ENCODE measurements at regions not wholly inside any gene's neighbourhood (a gene's known extent, or its start where the extent isn't known, plus 50 kb on each side); places are given as distances from the start of the nearest gene placed in this dataset.

- no peaks in the 10 kb centered on the region for H3K23me2 ChIP-seq (ENCODE audit: insufficient read length, low read depth, low read length, poor library complexity, severe bottlenecking)
- peaks cover 0 to 12% (median 5%) of the 10 kb centered on the region in 3 experiments; a peak in 5 of 7 replicates for H3K36me3 Mint-ChIP-seq (ENCODE audit: insufficient read depth in 1 of 3, low read depth in 3 of 3)
- no peaks in the 10 kb centered on the region for H4K20me1 ChIP-seq (ENCODE audit: control insufficient read depth, insufficient read depth, insufficient read length)
- H3K9ac ChIP-seq (ENCODE audit: extremely low read depth, insufficient read length, low read length): no peak overlapping the region
- no CpG with 5 or more reads among the region's 2 CpGs for WGBS (ENCODE audit: extremely low coverage, insufficient read length, low lambda C conversion rate)
- no peaks in the 10 kb centered on the region for H3K79me2 ChIP-seq (ENCODE audit: insufficient read depth, low read length)
- H3K27ac ChIP-seq (ENCODE audit: insufficient read length, low read depth, low read length): no peak overlapping the region
- H3K18ac ChIP-seq (ENCODE audit: insufficient read length, low read depth, low read length): no peak overlapping the region
- H2AK5ac ChIP-seq (ENCODE audit: insufficient read length, low read length): no peak overlapping the region
- no peak overlapping the region for H2BK12ac ChIP-seq (ENCODE audit: insufficient read length, low read depth, low read length)
- no peak overlapping the region for H4K5ac ChIP-seq (ENCODE audit: insufficient read length, low read depth, low read length)
- no peak overlapping the region for H3T11ph ChIP-seq (ENCODE audit: low read length)
- H3K9me3 ChIP-seq (ENCODE audit: control insufficient read depth, low read depth, low read length): no peaks in the 10 kb centered on the region
- no peak overlapping the region for H3K4me2 ChIP-seq (ENCODE audit: insufficient read depth, insufficient read length, low read length)
- no peak overlapping the region for H2BK20ac ChIP-seq (ENCODE audit: low read depth, low read length, poor library complexity, severe bottlenecking)
- no peak overlapping the region for H3K23ac ChIP-seq (ENCODE audit: insufficient read length, low read depth, low read length)
- H3K14ac ChIP-seq (ENCODE audit: insufficient read depth, low read length): no peak overlapping the region
- H2AFZ ChIP-seq (ENCODE audit: low read length): no peak overlapping the region
- no peak overlapping the region for H4K8ac ChIP-seq (replicated peaks; ENCODE audit: insufficient read length, low read depth, low read length)
- no peak for DNase-seq
- H2BK15ac ChIP-seq (ENCODE audit: low read depth, low read length): no peak overlapping the region
- H3K4ac ChIP-seq (ENCODE audit: low read depth, low read length): no peak overlapping the region
- H3K4me1 ChIP-seq (ENCODE audit: insufficient read depth, low read length): no peaks in the 10 kb centered on the region
- TF ChIP-seq CTCF (conservative IDR thresholded peaks at IDR 0.05): no peak
- no peak overlapping the region for H4K91ac ChIP-seq (ENCODE audit: insufficient read length, low read depth, low read length)
- H3K79me1 ChIP-seq (ENCODE audit: insufficient read depth, low read depth, low read length, poor library complexity, severe bottlenecking): no peaks in the 10 kb centered on the region
- H2BK120ac ChIP-seq (ENCODE audit: low read depth, low read length, poor library complexity, severe bottlenecking): no peak overlapping the region
- H3K27me3 Mint-ChIP-seq (ENCODE audit: low read depth): no peaks in the 10 kb centered on the region
- H3K27me3 ChIP-seq (ENCODE audit: insufficient read depth, low read length): no peaks in the 10 kb centered on the region
- H3K4me3 Mint-ChIP-seq: no peak overlapping the region
- H3K27ac Mint-ChIP-seq: no peak overlapping the region
- no peak overlapping the region for H3K56ac ChIP-seq (ENCODE audit: insufficient read length, low read depth, low read length)
- peaks cover 15% of the 10 kb centered on the region in 2 experiments for H3K9me3 Mint-ChIP-seq
- H3K4me1 Mint-ChIP-seq: no peaks in the 10 kb centered on the region
- no peak overlapping the region for H2BK5ac ChIP-seq (ENCODE audit: insufficient read length, low read length)
Observed at GRCh38 chr12:68092976-68093375, 66.6 kb downstream of the IFNG start.
